Gastroesophageal sphincter (tissue), 3 donors: ENCODE measurements at regions not wholly inside any gene's neighbourhood (a gene's known extent, or its start where the extent isn't known, plus 50 kb on each side); places are given as distances from the start of the nearest gene placed in this dataset.

Source experiments
- CTCF ChIP-seq, 4 experiments: fragments of 200-600 bp in 2 of 4; fragments of 450-650 bp in 2 of 4; sonication (generic) in 1 of 4; IDR thresholded peaks; one replicate each; pipeline ENCODE4 v1.5.1; 2017 to 2019; ENCODE audit warnings: antibody characterized with exemption in 4 of 4, mild to moderate bottlenecking in 2 of 4, moderate library complexity in 2 of 4
- EP300 ChIP-seq: sonication (generic); formaldehyde crosslinking; IDR thresholded peaks from one replicate; pipeline ENCODE4 v1.6.1; 2017; ENCODE audit warnings: antibody characterized with exemption, mild to moderate bottlenecking

- TF ChIP-seq CTCF (IDR thresholded peaks at IDR 0.05) (no peak), EP300 (no peak)
These were observed 129.7 kb upstream of the ROPN1 start for GRCh38 chr3:124121379-124122312.
